ENCODE measurements at regions not wholly inside any gene's neighbourhood (a gene's known extent, or its start where the extent isn't known, plus 50 kb on each side); places are given as distances from the start of the nearest gene placed in this dataset.
"Not testable (repeated sequence)": the region's sequence is repeated elsewhere in the genome, so short reads cannot be mapped to it uniquely, and the experiment has no call there.

- no peak for DNase-seq (ENCODE audit: low spot score)
Observed at GRCh38 chr3:161691677-161692076, 195.1 kb downstream of the OTOL1 start.

GRCh38 chr3:161694682-161695564 is 198.3 kb downstream of the OTOL1 start:
- DNase-seq (ENCODE audit: low spot score) = no peak

DNA sequence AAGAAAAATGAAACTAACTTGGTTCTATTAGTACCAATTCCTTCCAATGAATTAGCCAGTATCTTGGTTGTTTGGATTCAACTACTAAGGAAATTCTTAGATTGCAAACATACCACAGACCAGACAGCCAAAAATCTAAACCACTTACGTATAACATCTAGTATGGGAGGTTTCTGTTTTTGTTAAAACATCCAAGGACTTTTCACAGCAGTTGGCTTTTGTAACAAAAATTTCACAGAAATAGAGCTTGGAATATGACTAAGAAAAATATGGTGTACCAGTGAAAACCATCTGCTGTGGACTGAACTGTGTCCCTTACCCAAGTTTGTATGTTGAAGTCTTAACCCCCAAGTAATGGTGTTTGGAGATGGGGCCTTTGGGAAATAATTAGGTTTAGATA is 199.2 kb downstream of the OTOL1 start:
- no peak for DNase-seq (ENCODE audit: low spot score)

DNA sequence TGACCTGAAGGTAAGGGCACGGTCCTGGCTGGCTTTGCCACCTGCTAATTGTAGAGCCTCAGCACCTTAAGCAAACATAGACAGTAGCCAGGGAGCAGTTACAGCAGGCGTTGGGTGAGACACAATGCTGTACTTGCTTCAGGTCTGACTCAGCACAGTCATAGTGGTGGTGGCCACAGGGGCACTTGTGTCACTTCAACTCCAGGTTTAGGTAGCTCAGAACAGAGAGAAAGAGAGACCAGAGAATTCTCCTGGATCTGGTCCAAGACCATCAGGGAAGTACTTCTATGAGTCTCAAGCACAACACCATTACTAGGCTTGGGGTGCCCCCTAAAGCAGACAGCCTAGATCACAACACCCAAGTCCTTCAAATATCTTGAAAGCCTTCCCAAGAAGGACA is 204.4 kb downstream of the OTOL1 start:
- no peak for DNase-seq (ENCODE audit: low spot score)

GRCh38 chr3:161707253-161707652 is 210.6 kb downstream of the OTOL1 start:
- DNase-seq (ENCODE audit: low spot score) = not testable (repeated sequence)

DNA sequence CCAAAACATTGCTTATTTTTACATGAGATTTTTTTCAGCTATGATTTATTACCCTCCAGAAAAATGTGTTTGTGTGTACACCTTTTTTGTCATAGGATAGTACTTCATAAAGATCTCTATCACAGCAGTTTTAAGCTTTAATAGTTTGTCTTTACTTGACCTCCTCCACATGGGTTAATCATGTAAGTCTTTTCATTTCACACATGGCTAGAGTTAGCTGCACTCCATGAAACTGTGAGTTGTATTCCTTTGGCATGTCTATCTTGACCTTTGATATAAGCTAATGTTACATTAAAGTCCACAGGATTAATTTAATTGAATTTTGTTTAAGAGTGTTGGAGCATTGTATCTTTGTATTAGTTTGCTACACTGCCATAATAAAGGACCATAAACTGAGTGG is 217.1 kb downstream of the OTOL1 start:
- no peak for DNase-seq (ENCODE audit: low spot score)

- no peak for DNase-seq (ENCODE audit: low spot score)
Observed at GRCh38 chr3:161731968-161732367, 235.4 kb downstream of the OTOL1 start.

GRCh38 chr3:161737171-161737570 is 240.6 kb downstream of the OTOL1 start:
- no peak for DNase-seq (ENCODE audit: low spot score)

DNA sequence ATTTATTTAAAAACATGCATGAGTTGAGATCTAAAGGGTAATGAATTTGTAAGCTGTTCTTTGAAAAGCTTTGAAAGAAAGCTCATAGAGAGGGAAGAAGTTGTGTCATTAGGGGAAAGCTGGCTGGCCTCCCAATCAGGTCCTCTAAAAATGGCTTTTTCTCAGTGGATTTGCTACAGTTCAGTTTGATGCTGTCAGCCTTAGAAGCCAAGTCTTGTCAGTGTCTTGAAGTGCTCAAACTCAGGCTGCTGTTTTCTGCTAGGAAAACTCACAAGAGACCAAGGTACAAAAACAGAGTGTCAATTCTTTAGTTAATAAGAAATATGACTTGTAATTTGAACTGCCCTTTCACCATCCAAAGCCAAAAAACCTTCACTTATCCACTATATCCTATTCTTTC is 243.8 kb downstream of the OTOL1 start:
- no peak for DNase-seq (ENCODE audit: low spot score)

- no peak for DNase-seq (ENCODE audit: low spot score)
Observed at GRCh38 chr3:161744366-161744765, 247.8 kb downstream of the OTOL1 start.

DNA sequence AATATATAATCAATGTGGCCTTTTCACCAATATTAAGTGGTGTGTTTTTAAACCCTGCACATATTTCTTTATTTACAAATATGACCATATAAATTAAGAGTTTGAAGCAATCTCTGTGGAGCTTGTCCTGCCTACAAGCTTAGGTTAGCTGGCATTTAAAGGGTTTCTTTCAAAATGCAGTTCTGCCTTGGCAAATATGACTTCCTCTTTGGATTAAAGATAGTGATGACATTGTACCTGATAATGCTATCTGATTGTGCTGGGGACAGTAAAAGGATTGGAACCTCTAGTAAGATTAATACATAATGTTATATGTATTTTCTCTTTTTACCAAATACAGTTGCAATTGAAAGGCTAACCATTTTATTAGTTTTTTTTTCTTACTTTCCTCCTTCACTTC is 249.1 kb downstream of the OTOL1 start:
- no peak for DNase-seq (ENCODE audit: low spot score)

- no peak for DNase-seq (ENCODE audit: low spot score)
Observed at GRCh38 chr3:161748049-161748448, 251.4 kb downstream of the OTOL1 start.

DNA sequence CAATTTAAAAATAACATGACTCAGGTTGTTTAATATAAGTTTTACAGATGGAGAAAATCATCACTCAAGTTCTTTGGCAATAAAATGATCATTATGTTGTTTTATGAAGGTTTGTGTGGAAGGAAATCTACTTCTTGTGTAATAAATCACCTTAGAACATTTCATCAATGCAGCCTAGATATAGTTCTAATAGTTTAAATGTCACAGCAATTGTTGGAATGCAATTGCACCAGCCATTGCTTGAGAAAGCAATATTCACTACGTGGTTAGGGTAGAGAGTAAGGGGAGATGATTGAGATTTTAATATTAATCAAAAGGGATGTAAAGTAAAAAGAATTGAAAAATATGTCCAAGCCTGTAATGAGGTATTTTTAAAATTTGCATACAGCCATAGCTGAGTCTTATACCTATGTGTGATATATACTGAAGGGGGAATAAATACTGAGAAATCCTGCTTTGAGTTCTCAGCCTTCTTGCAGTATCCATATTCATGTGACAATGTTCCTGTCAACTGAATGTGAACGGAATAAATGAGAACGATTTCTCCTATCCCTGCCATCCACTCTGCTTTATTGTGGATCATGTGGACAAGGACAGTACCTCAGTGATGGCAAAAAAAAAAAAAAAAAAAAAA is 257.9 kb downstream of the OTOL1 start:
- DNase-seq (ENCODE audit: low spot score) = no peak

GRCh38 chr3:161759444-161759843 is 262.8 kb downstream of the OTOL1 start:
- no peak for DNase-seq (ENCODE audit: low spot score)

DNA sequence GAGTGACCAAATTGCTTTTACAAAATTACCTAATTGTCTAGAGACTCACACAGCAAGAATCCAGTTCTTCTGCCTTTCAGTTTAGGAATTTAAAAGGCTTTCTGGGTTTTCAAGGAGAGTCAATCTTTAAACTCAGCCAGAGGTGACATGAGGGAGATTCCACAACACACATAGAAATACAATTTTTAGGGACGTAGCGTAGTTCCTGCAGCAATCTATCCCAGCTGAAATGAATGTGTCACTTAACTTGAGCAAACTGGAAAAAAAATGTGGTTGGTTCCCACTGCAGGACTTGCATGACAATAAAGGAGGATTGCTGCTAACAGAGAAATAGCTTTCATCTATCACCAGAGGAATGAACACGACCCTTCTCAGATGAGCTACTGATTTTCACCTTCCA is 269.7 kb downstream of the OTOL1 start:
- no peak for DNase-seq (ENCODE audit: low spot score)

GRCh38 chr3:161770484-161771386 is 274.1 kb downstream of the OTOL1 start:
- DNase-seq (ENCODE audit: low spot score) = no peak

GRCh38 chr3:161781381-161781780 is 284.8 kb downstream of the OTOL1 start:
- DNase-seq (ENCODE audit: low spot score) = no peak

GRCh38 chr3:161793194-161793930 is 296.8 kb downstream of the OTOL1 start:
- DNase-seq (ENCODE audit: low spot score) = no peak

- no peak for DNase-seq (ENCODE audit: low spot score)
Observed at GRCh38 chr3:161794551-161794950, 297.9 kb downstream of the OTOL1 start.

- DNase-seq (ENCODE audit: low spot score) = no peak
Observed at GRCh38 chr3:161796312-161796711, 299.7 kb downstream of the OTOL1 start.

- DNase-seq (ENCODE audit: low spot score) = no peak
Observed at GRCh38 chr3:161796780-161797179, 300.2 kb downstream of the OTOL1 start.

- DNase-seq (ENCODE audit: low spot score) = no peak
Observed at GRCh38 chr3:161798016-161798415, 301.4 kb downstream of the OTOL1 start.
